ENCODE measurements at regions not wholly inside any gene's neighbourhood (a gene's known extent, or its start where the extent isn't known, plus 50 kb on each side); places are given as distances from the start of the nearest gene placed in this dataset.

- Histone ChIP-seq H2BK12ac (ENCODE audit: insufficient read length, low read depth, low read length) (no peak overlapping the region), H3K79me2 (ENCODE audit: insufficient read depth, low read length) (no peaks in the 10 kb centered on the region), H3K4ac (ENCODE audit: low read depth, low read length) (no peak overlapping the region), H3K27me3 (ENCODE audit: insufficient read depth, low read length) (no peaks in the 10 kb centered on the region), H4K8ac (replicated peaks; ENCODE audit: insufficient read length, low read depth, low read length) (no peak overlapping the region), H4K20me1 (ENCODE audit: control insufficient read depth, insufficient read depth, insufficient read length) (no peaks in the 10 kb centered on the region), H2BK20ac (ENCODE audit: low read depth, low read length, poor library complexity, severe bottlenecking) (no peak overlapping the region), H3K27ac (ENCODE audit: insufficient read length, low read depth, low read length) (no peak overlapping the region), H3K4me2 (ENCODE audit: insufficient read depth, insufficient read length, low read length) (no peak overlapping the region), H3T11ph (ENCODE audit: low read length) (no peak overlapping the region), H3K18ac (ENCODE audit: insufficient read length, low read depth, low read length) (no peak overlapping the region), H2AK5ac (ENCODE audit: insufficient read length, low read length) (no peak overlapping the region), H3K56ac (ENCODE audit: insufficient read length, low read depth, low read length) (no peak overlapping the region), H3K9me3 (ENCODE audit: control insufficient read depth, low read depth, low read length) (no peaks in the 10 kb centered on the region), H2BK120ac (ENCODE audit: low read depth, low read length, poor library complexity, severe bottlenecking) (no peak overlapping the region), H2BK5ac (ENCODE audit: insufficient read length, low read length) (no peak overlapping the region), H2BK15ac (ENCODE audit: low read depth, low read length) (no peak overlapping the region), H4K91ac (ENCODE audit: insufficient read length, low read depth, low read length) (no peak overlapping the region), H3K23ac (ENCODE audit: insufficient read length, low read depth, low read length) (no peak overlapping the region), H4K5ac (ENCODE audit: insufficient read length, low read depth, low read length) (no peak overlapping the region), H3K79me1 (ENCODE audit: insufficient read depth, low read depth, low read length, poor library complexity, severe bottlenecking) (no peaks in the 10 kb centered on the region), H3K4me1 (ENCODE audit: insufficient read depth, low read length) (no peaks in the 10 kb centered on the region), H3K14ac (ENCODE audit: insufficient read depth, low read length) (no peak overlapping the region), H2AFZ (ENCODE audit: low read length) (no peak overlapping the region), H3K9ac (ENCODE audit: extremely low read depth, insufficient read length, low read length) (no peak overlapping the region), H3K23me2 (ENCODE audit: insufficient read length, low read depth, low read length, poor library complexity, severe bottlenecking) (no peaks in the 10 kb centered on the region)
- no peak for TF ChIP-seq CTCF (conservative IDR thresholded peaks at IDR 0.05)
- H3K36me3 Mint-ChIP-seq (ENCODE audit: insufficient read depth in 1 of 3, low read depth in 3 of 3), result peaks cover 9 to 18% (median 12%) of the 10 kb centered on the region in 3 experiments
- no peak overlapping the region for H3K4me3 Mint-ChIP-seq
- no peak overlapping the region for H3K27ac Mint-ChIP-seq
- no peaks in the 10 kb centered on the region for H3K27me3 Mint-ChIP-seq (ENCODE audit: low read depth)
- H3K9me3 Mint-ChIP-seq, result peaks cover 8 to 9% of the 10 kb centered on the region in 2 experiments; a peak in 4 of 5 replicates
- no peak for DNase-seq
- no CpG with 5 or more reads among the region's 2 CpGs for WGBS (ENCODE audit: extremely low coverage, insufficient read length, low lambda C conversion rate)
- peaks cover 0 to 4% of the 10 kb centered on the region in 2 experiments; a peak in 1 of 4 replicates for H3K4me1 Mint-ChIP-seq
Observed at GRCh38 chrX:92249125-92249524, 469.9 kb downstream of the PCDH11X start.

Measured in H9 (cell line).